H9 (cell line): ENCODE measurements at regions not wholly inside any gene's neighbourhood (a gene's known extent, or its start where the extent isn't known, plus 50 kb on each side); places are given as distances from the start of the nearest gene placed in this dataset.

Experiments used
- DNase-seq: peaks from one replicate; pipeline ENCODE4 v3.0.0-alpha.2; 2017
- H2AFZ ChIP-seq: one replicate; pipeline ENCODE4 v1.6.1; 2013; ENCODE audit warnings: mild to moderate bottlenecking, low read length, control low read depth, moderate library complexity
- H2AK5ac ChIP-seq: 2 replicates; pipeline ENCODE4 v1.6.1; 2013; ENCODE audit warnings: low read length, control low read depth, mixed read lengths; ENCODE audit not compliant: insufficient read length
- H2BK120ac ChIP-seq: one replicate; pipeline ENCODE4 v1.6.1; 2013; ENCODE audit warnings: low read depth, mild to moderate bottlenecking, low read length, control low read depth, inconsistent platforms; ENCODE audit not compliant: poor library complexity, severe bottlenecking
- H2BK12ac ChIP-seq: 2 replicates; pipeline ENCODE4 v1.6.1; 2013; ENCODE audit warnings: low read length, control low read depth, mixed read lengths, low read depth; ENCODE audit not compliant: insufficient read length
- H2BK15ac ChIP-seq: 2 replicates; pipeline ENCODE4 v1.6.1; 2013; ENCODE audit warnings: low read depth, low read length, control low read depth
- H2BK20ac ChIP-seq: one replicate; pipeline ENCODE4 v1.6.1; 2013; ENCODE audit warnings: low read depth, mild to moderate bottlenecking, low read length, control low read depth, inconsistent platforms; ENCODE audit not compliant: poor library complexity, severe bottlenecking
- H2BK5ac ChIP-seq: 2 replicates; pipeline ENCODE4 v1.6.1; 2013; ENCODE audit warnings: low read length, control low read depth, mixed read lengths; ENCODE audit not compliant: insufficient read length
- H3K14ac ChIP-seq: 2 replicates; pipeline ENCODE4 v1.6.1; 2013; ENCODE audit warnings: low read length, control low read depth; ENCODE audit not compliant: insufficient read depth
- H3K18ac ChIP-seq: 2 replicates; pipeline ENCODE4 v1.6.1; 2013; ENCODE audit warnings: low read depth, mild to moderate bottlenecking, mixed read lengths, low read length, control low read depth; ENCODE audit not compliant: insufficient read length
- H3K23ac ChIP-seq: 2 replicates; pipeline ENCODE4 v1.6.1; 2013; ENCODE audit warnings: low read length, control low read depth, mixed read lengths, low read depth; ENCODE audit not compliant: insufficient read length
- H3K23me2 ChIP-seq: 2 replicates; pipeline ENCODE4 v1.6.1; 2013; ENCODE audit warnings: low read depth, mild to moderate bottlenecking, mixed read lengths, low read length, control low read depth; ENCODE audit not compliant: insufficient read length, poor library complexity, severe bottlenecking
- H3K27ac ChIP-seq: 2 replicates; pipeline ENCODE4 v1.5.1; 2013; ENCODE audit warnings: low read length, control low read depth, mixed read lengths, low read depth; ENCODE audit not compliant: insufficient read length
- H3K27me3 ChIP-seq: 2 replicates; pipeline ENCODE4 v1.6.1; 2013; ENCODE audit warnings: low read length, control low read depth, inconsistent platforms; ENCODE audit not compliant: insufficient read depth
- H3K4ac ChIP-seq: 2 replicates; pipeline ENCODE4 v1.6.1; 2013; ENCODE audit warnings: low read depth, mild to moderate bottlenecking, control low read depth, inconsistent platforms, low read length, moderate library complexity
- H3K4me1 ChIP-seq: 2 replicates; pipeline ENCODE4 v1.6.1; 2013; ENCODE audit warnings: low read length, control low read depth, inconsistent platforms; ENCODE audit not compliant: insufficient read depth
- H3K4me2 ChIP-seq: 2 replicates; pipeline ENCODE4 v1.6.1; 2013; ENCODE audit warnings: low read length, control low read depth, mixed read lengths; ENCODE audit not compliant: insufficient read length, insufficient read depth
- H3K56ac ChIP-seq: 2 replicates; pipeline ENCODE4 v1.6.1; 2013; ENCODE audit warnings: low read depth, mild to moderate bottlenecking, mixed read lengths, low read length, control low read depth; ENCODE audit not compliant: insufficient read length
- H3K79me1 ChIP-seq: 2 replicates; pipeline ENCODE4 v1.6.1; 2013; ENCODE audit warnings: low read depth, mild to moderate bottlenecking, moderate library complexity, low read length, control low read depth, inconsistent platforms; ENCODE audit not compliant: insufficient read depth, poor library complexity, severe bottlenecking
- H3K79me2 ChIP-seq: 2 replicates; pipeline ENCODE4 v1.6.1; 2013; ENCODE audit warnings: low read length, control low read depth, inconsistent platforms; ENCODE audit not compliant: insufficient read depth
- H3K9ac ChIP-seq: 2 replicates; pipeline ENCODE4 v1.6.1; 2013; ENCODE audit warnings: low read length, control low read depth, mixed read lengths; ENCODE audit not compliant: insufficient read length; ENCODE audit errors: extremely low read depth
- H3K9me3 ChIP-seq: one replicate; pipeline ENCODE4 v1.6.1; 2013; ENCODE audit warnings: low read depth, low read length, inconsistent platforms; ENCODE audit not compliant: control insufficient read depth
- H3T11ph ChIP-seq: one replicate; pipeline ENCODE4 v1.6.1; 2013; ENCODE audit warnings: mild to moderate bottlenecking, low read length, control low read depth, inconsistent platforms
- H4K20me1 ChIP-seq: one replicate; pipeline ENCODE4 v1.6.1; 2013; ENCODE audit not compliant: control insufficient read depth, insufficient read length, insufficient read depth
- H4K5ac ChIP-seq: 2 replicates; pipeline ENCODE4 v1.6.1; 2013; ENCODE audit warnings: low read depth, mild to moderate bottlenecking, mixed read lengths, low read length, control low read depth; ENCODE audit not compliant: insufficient read length
- H4K8ac ChIP-seq: replicated peaks from 2 replicates; pipeline ENCODE4 v1.6.1; 2013; ENCODE audit warnings: low read length, control low read depth, mixed read lengths, low read depth; ENCODE audit not compliant: insufficient read length
- H4K91ac ChIP-seq: 2 replicates; pipeline ENCODE4 v1.6.1; 2013; ENCODE audit warnings: low read depth, mild to moderate bottlenecking, moderate library complexity, mixed read lengths, low read length, control low read depth; ENCODE audit not compliant: insufficient read length
- H3K27ac Mint-ChIP-seq, 3 experiments: 2 replicates in 2 of 3; 3 replicates in 1 of 3; pipeline ENCODE4 v1.8.0; 2020 to 2021; ENCODE audit warnings: mixed read lengths in 3 of 3, mild to moderate bottlenecking in 1 of 3, moderate library complexity in 1 of 3
- H3K27me3 Mint-ChIP-seq: 2 replicates; pipeline ENCODE4 v1.8.0; 2021; ENCODE audit warnings: low read depth, mild to moderate bottlenecking, moderate library complexity, mixed read lengths
- H3K36me3 Mint-ChIP-seq, 3 experiments: 2 replicates in 2 of 3; 3 replicates in 1 of 3; pipeline ENCODE4 v1.8.0; 2020 to 2021; ENCODE audit warnings: low read depth in 3 of 3, mixed read lengths in 3 of 3; ENCODE audit not compliant: insufficient read depth in 1 of 3
- H3K4me1 Mint-ChIP-seq, 2 experiments: 2 replicates each; pipeline ENCODE4 v1.8.0; 2020; ENCODE audit warnings: mixed read lengths in 2 of 2
- H3K4me3 Mint-ChIP-seq, 2 experiments: 2 replicates in 1 of 2; 3 replicates in 1 of 2; pipeline ENCODE4 v1.8.0; 2020 to 2021; ENCODE audit warnings: mild to moderate bottlenecking in 2 of 2, mixed read lengths in 2 of 2, moderate library complexity in 1 of 2
- H3K9me3 Mint-ChIP-seq, 2 experiments: 2 replicates in 1 of 2; 3 replicates in 1 of 2; pipeline ENCODE4 v1.8.0; 2020; ENCODE audit warnings: mild to moderate bottlenecking in 2 of 2, mixed read lengths in 2 of 2, moderate library complexity in 1 of 2
- CTCF ChIP-seq: fragments of 200-600 bp; sonication (generic); conservative IDR thresholded peaks from 3 replicates; pipeline ENCODE4 v1.8.0; 2021; ENCODE audit warnings: antibody characterized with exemption, mild to moderate bottlenecking
- whole genome bisulfite sequencing: extraction: QIAGEN DNeasy Blood & Tissue Kit; methylation state at CpG from one replicate; pipeline ENCODE4 v1.1.7; 2013; ENCODE audit warnings: missing lambda C conversion rate, low lambda C conversion rate, mixed read lengths; ENCODE audit not compliant: insufficient read length; ENCODE audit errors: extremely low coverage; 5-methylcytosine and 5-hydroxymethylcytosine counted together

DNA sequence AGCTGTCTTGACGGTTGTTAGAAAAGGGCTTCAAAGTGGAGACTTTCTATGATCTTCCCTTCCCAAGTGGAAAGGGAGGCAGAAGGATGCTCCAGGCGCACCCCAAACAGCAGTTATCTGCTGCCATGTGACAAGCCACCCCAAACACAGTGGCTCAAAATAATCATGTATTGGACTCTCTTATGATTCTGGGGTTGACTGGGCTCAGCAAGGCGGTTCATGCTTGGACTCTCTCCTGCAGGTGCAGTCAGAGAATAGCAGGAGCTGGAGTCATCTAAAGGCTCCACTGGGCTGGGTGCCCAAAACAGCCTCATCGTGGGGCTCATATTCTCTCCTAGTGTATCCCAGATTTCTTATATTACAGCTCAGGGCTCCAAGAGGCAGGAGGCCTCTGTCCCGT lies 177.6 kb upstream of the IER5L start:
- H2AK5ac ChIP-seq = no peak overlapping the region
- no peak overlapping the region for H2BK5ac ChIP-seq
- H4K8ac ChIP-seq = no peak overlapping the region
- H2BK120ac ChIP-seq = no peak overlapping the region
- no peak overlapping the region for H3K27ac ChIP-seq
- no peaks in the 10 kb centered on the region for H3K27me3 ChIP-seq
- H3K23me2 ChIP-seq = peaks cover 16% of the 10 kb centered on the region
- no peak overlapping the region for H4K5ac ChIP-seq
- H3K9ac ChIP-seq = no peak overlapping the region
- no peak overlapping the region for H4K91ac ChIP-seq
- no peak overlapping the region for H3K4me2 ChIP-seq
- no peaks in the 10 kb centered on the region for H4K20me1 ChIP-seq
- no peak overlapping the region for H2BK15ac ChIP-seq
- peaks cover 9% of the 10 kb centered on the region for H3K27me3 Mint-ChIP-seq
- WGBS = no CpG with 5 or more reads among the region's 5 CpGs
- H3K27ac Mint-ChIP-seq = no peak overlapping the region
- H3K4me3 Mint-ChIP-seq = no peak overlapping the region
- H3K56ac ChIP-seq = no peak overlapping the region
- no peak overlapping the region for H3K23ac ChIP-seq
- H2AFZ ChIP-seq = no peak overlapping the region
- TF ChIP-seq CTCF = no peak
- H3K79me2 ChIP-seq = no peaks in the 10 kb centered on the region
- H3K14ac ChIP-seq = no peak overlapping the region
- no peak overlapping the region for H2BK12ac ChIP-seq
- no peak overlapping the region for H3K18ac ChIP-seq
- H3K9me3 Mint-ChIP-seq = peaks cover 4 to 5% of the 10 kb centered on the region in 2 experiments; a peak in 4 of 5 replicates
- H3K9me3 ChIP-seq = no peaks in the 10 kb centered on the region
- no peak overlapping the region for H2BK20ac ChIP-seq
- no peak overlapping the region for H3K4ac ChIP-seq
- H3K36me3 Mint-ChIP-seq = peaks cover 0 to 4% (median 4%) of the 10 kb centered on the region in 3 experiments; a peak in 4 of 7 replicates
- no peaks in the 10 kb centered on the region; the same call in 1 of the 2 replicates for H3K4me1 ChIP-seq
- H3K4me1 Mint-ChIP-seq = peaks cover 6 to 9% of the 10 kb centered on the region in 2 experiments
- no peaks in the 10 kb centered on the region for H3K79me1 ChIP-seq
- no peak for DNase-seq
- no peak overlapping the region for H3T11ph ChIP-seq
